HEK293 (cell line): ENCODE measurements at regions not wholly inside any gene's neighbourhood (a gene's known extent, or its start where the extent isn't known, plus 50 kb on each side); places are given as distances from the start of the nearest gene placed in this dataset.

Experiments
- CTCF ChIA-PET: fragments of 350-600 bp; formaldehyde crosslinking; extraction: SDS; loops from one replicate; lab custom pipeline; 2021; ENCODE audit warnings: antibody characterized with exemption; lab: Yijun Ruan, JAX
- POLR2A ChIA-PET: fragments of 300-600 bp; formaldehyde crosslinking; extraction: SDS; loops from one replicate; lab custom pipeline; 2020; ENCODE audit warnings: antibody characterized with exemption, inconsistent platforms; lab: Yijun Ruan, JAX
- H3K27ac ChIP-seq: fragments of 200-500 bp; sonication (Bioruptor generic); 2 replicates; pipeline ENCODE4 v1.5.1; 2014; ENCODE audit warnings: low read depth, low read length, control low read depth, inconsistent platforms; ENCODE audit errors: extremely low read depth
- H3K36me3 ChIP-seq, 2 experiments: fragments of 200-500 bp in 1 of 2; sonication (Bioruptor generic) in 1 of 2; 1 replicate in 1 of 2; 2 replicates in 1 of 2; pipeline ENCODE4 v1.5.1; 2014 to 2017; ENCODE audit warnings: inconsistent platforms in 2 of 2, low read length in 2 of 2; ENCODE audit not compliant: control insufficient read depth in 2 of 2, insufficient read depth in 1 of 2
- H3K4me1 ChIP-seq: fragments of 200-500 bp; sonication (Bioruptor generic); 2 replicates; pipeline ENCODE4 v1.5.1; 2014; ENCODE audit warnings: mild to moderate bottlenecking, low read length, inconsistent platforms; ENCODE audit not compliant: control insufficient read depth, insufficient read depth
- H3K4me3 ChIP-seq: 2 replicates; pipeline ENCODE4 v1.5.1; 2011; ENCODE audit warnings: low read depth, mild to moderate bottlenecking, control low read depth, low read length, moderate library complexity
- H3K9me3 ChIP-seq: fragments of 200-500 bp; sonication (Bioruptor generic); 2 replicates; pipeline ENCODE4 v1.5.1; 2014; ENCODE audit warnings: low read depth, low read length, inconsistent platforms; ENCODE audit not compliant: control insufficient read depth, insufficient read depth
- HOXC10 ChIP-seq: sonication (generic); formaldehyde crosslinking; IDR thresholded peaks from 2 replicates; pipeline ENCODE4 v1.8.1; 2023; ENCODE audit warnings: mild to moderate bottlenecking, missing genetic modification reagents
- HOXD13 ChIP-seq: sonication (generic); formaldehyde crosslinking; IDR thresholded peaks from 2 replicates; pipeline ENCODE4 v1.8.0; 2022; ENCODE audit warnings: missing genetic modification reagents, borderline replicate concordance
- MZF1 ChIP-seq: fragments of 450-650 bp; formaldehyde crosslinking; IDR thresholded peaks from 2 replicates; pipeline ENCODE4 v1.5.1; 2017; ENCODE audit warnings: missing biosample characterization, missing genetic modification characterization, borderline replicate concordance
- SALL2 ChIP-seq: fragments of 450-650 bp; formaldehyde crosslinking; IDR thresholded peaks from 2 replicates; pipeline ENCODE4 v1.5.0; 2017; ENCODE audit warnings: missing biosample characterization, mild to moderate bottlenecking, missing genetic modification characterization, borderline replicate concordance
- SCRT2 ChIP-seq: fragments of 450-650 bp; formaldehyde crosslinking; IDR thresholded peaks from 2 replicates; pipeline ENCODE4 v1.5.1; 2016; ENCODE audit warnings: missing biosample characterization, missing genetic modification characterization
- SP3 ChIP-seq: fragments of 450-650 bp; formaldehyde crosslinking; IDR thresholded peaks from 2 replicates; pipeline ENCODE4 v1.5.1; 2016; ENCODE audit warnings: missing biosample characterization, missing genetic modification characterization
- TCF7L2 ChIP-seq: IDR thresholded peaks from 2 replicates; pipeline ENCODE4 v1.6.1; 2011; ENCODE audit warnings: low read depth, mild to moderate bottlenecking, inconsistent platforms, low read length, moderate library complexity, borderline replicate concordance
- TRIM28 ChIP-seq: IDR thresholded peaks from 2 replicates; pipeline ENCODE4 v1.6.1; 2011; ENCODE audit warnings: low read length, control low read depth, borderline replicate concordance
- ZFP41 ChIP-seq: fragments of 450-650 bp; formaldehyde crosslinking; IDR thresholded peaks from 2 replicates; pipeline ENCODE4 v1.5.1; 2016; ENCODE audit warnings: missing biosample characterization, missing genetic modification characterization, borderline replicate concordance
- ZIC2 ChIP-seq: fragments of 450-650 bp; formaldehyde crosslinking; IDR thresholded peaks from 2 replicates; pipeline ENCODE4 v1.5.1; 2016; ENCODE audit warnings: missing biosample characterization, missing genetic modification characterization
- ZNF169 ChIP-seq: fragments of 450-650 bp; formaldehyde crosslinking; IDR thresholded peaks from 2 replicates; pipeline ENCODE4 v1.5.1; 2016; ENCODE audit warnings: missing biosample characterization, missing genetic modification characterization
- ZNF174 ChIP-seq: fragments of 450-650 bp; formaldehyde crosslinking; IDR thresholded peaks from 2 replicates; pipeline ENCODE4 v1.5.0; 2017; ENCODE audit warnings: missing biosample characterization, mild to moderate bottlenecking, missing genetic modification characterization
- ZNF416 ChIP-seq: fragments of 450-650 bp; formaldehyde crosslinking; IDR thresholded peaks from 2 replicates; pipeline ENCODE4 v1.5.1; 2016; ENCODE audit warnings: missing biosample characterization, missing genetic modification characterization
- ZNF529 ChIP-seq: fragments of 450-650 bp; formaldehyde crosslinking; IDR thresholded peaks from 2 replicates; pipeline ENCODE4 v1.5.1; 2017; ENCODE audit warnings: missing genetic modification characterization, missing biosample characterization; ENCODE audit not compliant: insufficient replicate concordance
- ZNF585B ChIP-seq: fragments of 450-650 bp; formaldehyde crosslinking; IDR thresholded peaks from 2 replicates; pipeline ENCODE4 v1.5.1; 2016; ENCODE audit warnings: missing biosample characterization, missing genetic modification characterization
- ZNF621 ChIP-seq: fragments of 450-650 bp; formaldehyde crosslinking; IDR thresholded peaks from 2 replicates; pipeline ENCODE4 v1.5.1; 2017; ENCODE audit warnings: missing biosample characterization, missing genetic modification characterization
- ZNF776 ChIP-seq: fragments of 450-650 bp; formaldehyde crosslinking; IDR thresholded peaks from 2 replicates; pipeline ENCODE4 v1.5.0; 2017; ENCODE audit warnings: missing biosample characterization, missing genetic modification characterization, borderline replicate concordance
- ZNF777 ChIP-seq: fragments of 450-650 bp; formaldehyde crosslinking; IDR thresholded peaks from 2 replicates; pipeline ENCODE4 v1.5.1; 2017; ENCODE audit warnings: missing biosample characterization, missing genetic modification characterization, borderline replicate concordance
- ZSCAN16 ChIP-seq: fragments of 450-650 bp; formaldehyde crosslinking; IDR thresholded peaks from 2 replicates; pipeline ENCODE4 v1.5.1; 2016; ENCODE audit warnings: missing biosample characterization, missing genetic modification characterization
- ZSCAN30 ChIP-seq: fragments of 450-650 bp; IDR thresholded peaks from 2 replicates; pipeline ENCODE4 v1.5.1; 2018; ENCODE audit warnings: missing biosample characterization, mild to moderate bottlenecking, missing genetic modification characterization, moderate library complexity
- TF ChIP-seq, protein P1 (sequence below): fragments of 450-650 bp; formaldehyde crosslinking; IDR thresholded peaks from 2 replicates; pipeline ENCODE4; 2016; ENCODE audit warnings: missing biosample characterization, missing genetic modification characterization
- TF ChIP-seq, protein P2 (sequence below): fragments of 450-650 bp; formaldehyde crosslinking; IDR thresholded peaks from 2 replicates; pipeline ENCODE4 v1.5.1; 2016; ENCODE audit warnings: missing biosample characterization, missing genetic modification characterization
- TF ChIP-seq, protein P3 (sequence below): fragments of 450-650 bp; formaldehyde crosslinking; IDR thresholded peaks from 2 replicates; pipeline ENCODE4 v1.5.1; 2016; ENCODE audit warnings: missing biosample characterization, missing genetic modification characterization, borderline replicate concordance
- TF ChIP-seq, protein P4 (sequence below): fragments of 450-650 bp; formaldehyde crosslinking; IDR thresholded peaks from 2 replicates; pipeline ENCODE4 v1.5.1; 2017; ENCODE audit warnings: missing biosample characterization, missing genetic modification characterization

DNA sequence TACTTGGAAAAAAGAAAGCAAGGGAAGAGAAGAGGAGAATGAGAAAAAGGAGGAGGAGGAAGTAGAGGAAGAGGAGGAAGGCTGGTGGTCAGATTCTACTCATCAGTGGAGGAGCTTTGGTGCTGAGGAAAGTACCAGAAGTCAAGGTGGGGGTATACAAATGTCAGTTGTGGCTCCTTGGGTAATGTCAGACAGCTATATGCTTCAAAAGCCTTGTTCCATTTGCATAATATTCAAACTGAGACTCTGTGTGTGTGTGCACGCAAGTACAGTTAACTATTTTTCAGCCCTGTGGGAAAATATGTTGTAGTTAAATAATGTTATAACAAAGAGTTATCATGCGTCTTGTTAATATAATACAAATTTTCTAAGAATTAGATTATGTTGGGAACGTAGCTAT lies 609.7 kb downstream of the PDCD6IP start (continued):
- TF ChIP-seq, protein P1, sequence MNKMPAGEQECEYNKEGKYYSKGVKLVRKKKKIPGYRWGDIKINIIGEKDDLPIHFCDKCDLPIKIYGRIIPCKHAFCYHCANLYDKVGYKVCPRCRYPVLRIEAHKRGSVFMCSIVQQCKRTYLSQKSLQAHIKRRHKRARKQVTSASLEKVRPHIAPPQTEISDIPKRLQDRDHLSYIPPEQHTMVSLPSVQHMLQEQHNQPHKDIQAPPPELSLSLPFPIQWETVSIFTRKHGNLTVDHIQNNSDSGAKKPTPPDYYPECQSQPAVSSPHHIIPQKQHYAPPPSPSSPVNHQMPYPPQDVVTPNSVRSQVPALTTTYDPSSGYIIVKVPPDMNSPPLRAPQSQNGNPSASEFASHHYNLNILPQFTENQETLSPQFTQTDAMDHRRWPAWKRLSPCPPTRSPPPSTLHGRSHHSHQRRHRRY = no peak
- TF ChIP-seq ZSCAN30 (tag by site-specific recombination) (no peak), ZNF776 (tag by site-specific recombination) (no peak), TCF7L2 (no peak), ZFP41 (tag by site-specific recombination) (no peak), ZSCAN16 (tag by site-specific recombination) (no peak)
- TF ChIP-seq, protein P2, sequence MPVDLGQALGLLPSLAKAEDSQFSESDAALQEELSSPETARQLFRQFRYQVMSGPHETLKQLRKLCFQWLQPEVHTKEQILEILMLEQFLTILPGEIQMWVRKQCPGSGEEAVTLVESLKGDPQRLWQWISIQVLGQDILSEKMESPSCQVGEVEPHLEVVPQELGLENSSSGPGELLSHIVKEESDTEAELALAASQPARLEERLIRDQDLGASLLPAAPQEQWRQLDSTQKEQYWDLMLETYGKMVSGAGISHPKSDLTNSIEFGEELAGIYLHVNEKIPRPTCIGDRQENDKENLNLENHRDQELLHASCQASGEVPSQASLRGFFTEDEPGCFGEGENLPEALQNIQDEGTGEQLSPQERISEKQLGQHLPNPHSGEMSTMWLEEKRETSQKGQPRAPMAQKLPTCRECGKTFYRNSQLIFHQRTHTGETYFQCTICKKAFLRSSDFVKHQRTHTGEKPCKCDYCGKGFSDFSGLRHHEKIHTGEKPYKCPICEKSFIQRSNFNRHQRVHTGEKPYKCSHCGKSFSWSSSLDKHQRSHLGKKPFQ (tag by site-specific recombination) = no peak
- TF ChIP-seq, protein P3, sequence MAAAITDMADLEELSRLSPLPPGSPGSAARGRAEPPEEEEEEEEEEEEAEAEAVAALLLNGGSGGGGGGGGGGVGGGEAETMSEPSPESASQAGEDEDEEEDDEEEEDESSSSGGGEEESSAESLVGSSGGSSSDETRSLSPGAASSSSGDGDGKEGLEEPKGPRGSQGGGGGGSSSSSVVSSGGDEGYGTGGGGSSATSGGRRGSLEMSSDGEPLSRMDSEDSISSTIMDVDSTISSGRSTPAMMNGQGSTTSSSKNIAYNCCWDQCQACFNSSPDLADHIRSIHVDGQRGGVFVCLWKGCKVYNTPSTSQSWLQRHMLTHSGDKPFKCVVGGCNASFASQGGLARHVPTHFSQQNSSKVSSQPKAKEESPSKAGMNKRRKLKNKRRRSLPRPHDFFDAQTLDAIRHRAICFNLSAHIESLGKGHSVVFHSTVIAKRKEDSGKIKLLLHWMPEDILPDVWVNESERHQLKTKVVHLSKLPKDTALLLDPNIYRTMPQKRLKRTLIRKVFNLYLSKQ (tag by site-specific recombination) = no peak

DNA sequence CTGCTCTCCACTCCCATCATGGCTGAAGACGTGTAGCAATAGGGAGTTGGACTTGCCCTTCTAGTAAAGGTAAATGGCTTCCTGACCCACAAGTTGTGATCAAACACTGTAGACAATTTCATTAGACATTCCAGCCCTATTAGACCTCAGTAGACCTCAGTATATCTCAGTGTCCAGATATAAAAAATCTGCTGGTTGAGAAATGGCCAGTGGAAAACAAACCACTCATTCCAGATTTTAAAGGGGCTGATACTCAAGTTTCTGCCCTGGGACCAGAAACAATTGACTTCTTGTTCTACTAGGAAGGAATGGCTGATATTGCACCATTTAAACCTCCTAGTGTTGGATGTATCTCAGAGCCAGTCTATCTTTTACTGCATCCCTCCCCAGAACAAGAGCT lies 613.2 kb downstream of the PDCD6IP start:
- POLR2A ChIA-PET = no interaction called here
- no peak for TF ChIP-seq ZNF585B (tag by site-specific recombination)
- TF ChIP-seq ZNF174 (tag by site-specific recombination) = no peak
- no peak for TF ChIP-seq ZNF621 (tag by site-specific recombination)
- no peak for TF ChIP-seq TCF7L2
- TF ChIP-seq, protein P4, sequence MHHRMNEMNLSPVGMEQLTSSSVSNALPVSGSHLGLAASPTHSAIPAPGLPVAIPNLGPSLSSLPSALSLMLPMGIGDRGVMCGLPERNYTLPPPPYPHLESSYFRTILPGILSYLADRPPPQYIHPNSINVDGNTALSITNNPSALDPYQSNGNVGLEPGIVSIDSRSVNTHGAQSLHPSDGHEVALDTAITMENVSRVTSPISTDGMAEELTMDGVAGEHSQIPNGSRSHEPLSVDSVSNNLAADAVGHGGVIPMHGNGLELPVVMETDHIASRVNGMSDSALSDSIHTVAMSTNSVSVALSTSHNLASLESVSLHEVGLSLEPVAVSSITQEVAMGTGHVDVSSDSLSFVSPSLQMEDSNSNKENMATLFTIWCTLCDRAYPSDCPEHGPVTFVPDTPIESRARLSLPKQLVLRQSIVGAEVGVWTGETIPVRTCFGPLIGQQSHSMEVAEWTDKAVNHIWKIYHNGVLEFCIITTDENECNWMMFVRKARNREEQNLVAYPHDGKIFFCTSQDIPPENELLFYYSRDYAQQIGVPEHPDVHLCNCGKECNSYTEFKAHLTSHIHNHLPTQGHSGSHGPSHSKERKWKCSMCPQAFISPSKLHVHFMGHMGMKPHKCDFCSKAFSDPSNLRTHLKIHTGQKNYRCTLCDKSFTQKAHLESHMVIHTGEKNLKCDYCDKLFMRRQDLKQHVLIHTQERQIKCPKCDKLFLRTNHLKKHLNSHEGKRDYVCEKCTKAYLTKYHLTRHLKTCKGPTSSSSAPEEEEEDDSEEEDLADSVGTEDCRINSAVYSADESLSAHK (tag by site-specific recombination) = no peak
- TF ChIP-seq ZNF416 (tag by site-specific recombination) = no peak
- TF ChIP-seq ZNF529 (tag by site-specific recombination) = no peak
- TF ChIP-seq MZF1 (tag by site-specific recombination) = no peak
- TF ChIP-seq SCRT2 (tag by site-specific recombination) = no peak
- no peak for TF ChIP-seq ZNF777
- TF ChIP-seq SALL2 (tag by site-specific recombination) = no peak
- no peak for TF ChIP-seq HOXD13 (CRISPR knock-in tag)
- no peak for TF ChIP-seq SP3
- TF ChIP-seq HOXC10 = no peak
- TF ChIP-seq ZNF169 (tag by site-specific recombination) = no peak
- TF ChIP-seq TRIM28 = no peak
- no peak for TF ChIP-seq ZIC2
- no peak for TF ChIP-seq ZFP41 (tag by site-specific recombination)
- Histone ChIP-seq H3K4me3 (no peak overlapping the region), H3K36me3 (no peaks in the 10 kb centered on the region), H3K27ac (no peak overlapping the region), H3K4me1 (no peaks in the 10 kb centered on the region), H3K9me3 (no peaks in the 10 kb centered on the region)
- CTCF ChIA-PET = interaction anchor here (0.5 kb wide), 1 partner anchor 20 kb away, joined by 3 read pairs; no protein-coding TSS in a partner anchor
